HG02642 (cell line): ENCODE measurements at regions not wholly inside any gene's neighbourhood (a gene's known extent, or its start where the extent isn't known, plus 50 kb on each side); places are given as distances from the start of the nearest gene placed in this dataset.
"Not testable (repeated sequence)": the region's sequence is repeated elsewhere in the genome, so short reads cannot be mapped to it uniquely, and the experiment has no call there.

Source experiments
- ATAC-seq: cut with Tn5 transposase; IDR thresholded peaks from one replicate; pipeline ENCODE4 v1.9.1; 2021; ENCODE audit warnings: mild to moderate bottlenecking; ENCODE audit not compliant: unreplicated experiment, poor library complexity

DNA sequence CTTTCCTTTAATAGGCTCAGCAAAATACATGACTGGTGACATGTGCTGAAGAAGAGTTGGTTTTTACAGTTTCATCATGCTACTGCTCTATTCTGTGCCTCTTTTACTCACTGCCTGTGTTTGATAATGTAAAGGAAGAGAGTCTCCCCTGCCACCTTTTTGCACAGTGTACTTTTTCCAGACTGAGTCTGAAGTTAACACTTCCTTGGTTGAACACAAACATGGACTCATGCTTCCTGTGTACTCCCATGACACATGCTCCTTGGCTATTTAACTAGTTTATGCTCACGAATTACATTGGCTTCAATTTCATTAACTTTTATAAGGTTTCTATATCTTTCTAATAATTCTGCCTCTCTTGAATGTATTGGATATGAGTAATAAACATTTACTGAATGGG lies 396.1 kb downstream of the VGLL3 start:
- ATAC-seq = no peak

DNA sequence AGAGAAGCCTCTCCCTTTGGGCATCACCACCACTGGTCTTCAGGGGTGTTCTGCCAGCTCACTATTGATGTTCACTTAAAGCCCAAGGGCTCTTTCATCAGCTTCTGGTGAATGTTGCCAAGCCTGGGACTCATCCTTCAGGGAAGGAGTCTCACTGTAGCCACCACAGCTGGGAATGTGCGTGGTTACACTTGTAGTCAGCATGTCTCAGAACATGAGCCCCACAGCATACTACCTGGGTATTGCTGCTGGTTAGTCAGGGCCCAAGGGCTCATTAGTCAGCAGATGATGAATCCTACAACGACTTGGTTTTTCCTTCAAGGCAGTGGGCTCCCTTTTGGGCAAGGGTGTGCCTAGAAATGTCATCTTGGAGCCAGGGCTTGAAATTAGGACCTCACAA lies 412.9 kb downstream of the VGLL3 start:
- no peak for ATAC-seq

DNA sequence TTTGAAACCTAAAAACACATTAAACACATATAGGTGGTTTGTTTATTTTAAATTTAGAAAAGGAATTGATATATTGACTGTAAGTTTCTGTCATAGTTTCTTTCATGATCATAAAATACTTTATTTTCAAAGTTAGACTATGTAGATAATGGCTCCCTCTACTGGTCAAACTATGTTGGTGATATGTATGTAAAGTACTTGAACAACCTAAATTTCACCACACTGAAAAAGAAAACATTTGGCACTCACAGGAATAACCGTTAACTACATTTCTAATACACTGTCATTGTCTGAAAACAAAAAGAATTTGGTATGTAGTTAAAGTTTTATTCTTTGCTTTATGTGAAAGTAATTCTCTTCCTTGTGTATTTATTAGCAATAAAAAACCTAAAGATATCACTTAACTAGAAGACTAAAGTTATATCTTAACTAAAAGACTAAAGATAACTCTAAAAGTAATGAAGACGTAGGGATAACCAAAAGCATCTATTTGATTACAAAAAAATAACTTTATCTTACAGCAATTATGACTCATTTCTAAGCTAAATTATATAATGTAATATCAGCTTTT lies 427.5 kb downstream of the VGLL3 start:
- peak; percentile 69 for ATAC-seq

DNA sequence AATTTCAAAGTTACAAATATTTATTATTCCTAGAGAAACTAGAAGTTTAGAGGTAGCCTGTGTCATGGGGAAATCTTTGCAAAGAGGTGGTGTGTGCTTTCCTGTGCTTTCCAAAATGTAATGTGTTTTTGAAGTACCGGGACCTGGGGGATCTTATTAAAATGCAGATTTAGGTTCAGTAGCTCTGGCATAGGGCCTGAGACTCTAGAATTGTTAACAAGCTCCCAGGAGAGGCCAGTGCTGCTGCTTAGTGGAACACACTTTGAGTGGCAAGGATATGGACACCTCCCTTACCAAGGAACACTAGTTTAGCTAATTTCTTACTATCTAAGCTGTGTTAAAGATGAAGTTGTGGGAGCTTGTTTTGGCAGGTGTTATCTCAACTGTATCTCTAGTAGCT lies 428.9 kb downstream of the VGLL3 start:
- ATAC-seq = no peak

DNA sequence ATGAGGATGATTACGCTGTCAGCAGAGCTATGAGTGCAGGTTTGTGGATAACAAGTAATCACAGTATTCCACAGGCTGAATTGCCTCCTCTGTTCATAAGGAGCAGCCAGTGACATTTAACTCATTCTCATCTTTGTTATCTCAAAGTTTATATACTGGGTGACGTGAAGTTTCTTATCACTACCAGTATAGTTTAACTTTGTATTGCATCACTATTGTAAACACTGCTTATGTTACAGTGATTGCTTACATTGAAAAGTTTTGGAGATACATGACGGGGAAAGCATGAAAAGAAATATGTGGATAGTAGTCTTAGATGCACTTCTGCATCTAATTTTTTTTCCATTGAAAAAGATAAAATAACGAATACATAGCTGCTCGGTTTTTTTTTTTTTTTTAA lies 429.7 kb downstream of the VGLL3 start:
- no peak for ATAC-seq

DNA sequence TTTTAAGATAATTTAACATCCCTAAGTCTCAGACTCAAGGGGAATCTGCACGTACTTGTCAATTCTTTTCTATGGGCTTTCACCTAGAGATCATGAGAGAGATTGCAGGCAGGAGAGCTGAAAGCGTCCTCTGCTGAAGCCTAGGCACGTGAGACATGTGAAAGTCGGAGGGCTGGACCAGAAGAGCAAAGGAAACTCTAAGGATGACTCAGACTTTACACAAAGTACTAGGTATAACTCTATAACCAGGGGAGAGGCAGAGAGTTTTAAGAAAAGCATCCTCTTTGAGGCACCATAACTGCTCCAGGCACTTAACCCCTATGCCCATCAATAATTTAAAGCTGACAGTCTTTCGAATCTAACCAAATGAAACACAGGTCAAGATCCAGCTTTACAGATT lies 436.6 kb downstream of the VGLL3 start:
- no peak for ATAC-seq

DNA sequence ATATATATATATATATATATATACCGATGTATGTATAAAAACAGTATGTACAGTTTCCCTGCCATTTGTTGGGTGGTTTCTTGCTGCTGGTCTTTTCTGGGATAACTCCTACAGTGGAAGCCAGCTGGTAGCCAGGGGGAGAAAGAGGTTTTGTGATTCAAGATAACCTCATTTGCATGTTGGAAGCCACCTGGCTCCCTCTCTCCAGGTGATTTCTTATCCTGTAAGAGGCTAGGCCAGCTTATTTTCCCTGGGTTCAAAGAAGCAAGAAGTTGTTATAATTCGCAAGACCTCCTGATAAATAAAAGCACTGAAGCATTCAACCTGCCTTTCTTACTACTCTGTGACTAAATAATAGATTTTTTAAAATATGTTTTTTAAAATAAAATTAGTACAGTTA lies 443.3 kb downstream of the VGLL3 start:
- no peak for ATAC-seq

DNA sequence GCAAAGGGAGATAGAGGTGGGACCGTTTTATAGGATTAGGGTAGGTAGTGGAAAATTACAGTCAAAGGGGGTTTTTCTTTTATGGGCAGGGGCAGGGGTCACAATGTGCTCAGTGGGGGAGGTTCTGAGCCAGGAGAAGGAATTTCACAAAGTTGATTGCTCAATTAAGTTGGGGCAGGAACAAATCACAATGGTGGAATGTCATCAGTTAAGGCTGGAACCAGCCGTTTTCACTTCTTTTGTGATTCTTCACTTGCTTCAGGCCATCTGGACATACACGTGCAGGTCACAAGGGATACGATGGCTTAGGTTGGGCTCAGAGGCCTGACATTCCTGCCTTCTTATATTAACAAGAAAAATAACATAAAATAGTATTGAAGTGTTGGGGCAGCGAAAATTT lies 453.8 kb downstream of the VGLL3 start:
- no peak for ATAC-seq

DNA sequence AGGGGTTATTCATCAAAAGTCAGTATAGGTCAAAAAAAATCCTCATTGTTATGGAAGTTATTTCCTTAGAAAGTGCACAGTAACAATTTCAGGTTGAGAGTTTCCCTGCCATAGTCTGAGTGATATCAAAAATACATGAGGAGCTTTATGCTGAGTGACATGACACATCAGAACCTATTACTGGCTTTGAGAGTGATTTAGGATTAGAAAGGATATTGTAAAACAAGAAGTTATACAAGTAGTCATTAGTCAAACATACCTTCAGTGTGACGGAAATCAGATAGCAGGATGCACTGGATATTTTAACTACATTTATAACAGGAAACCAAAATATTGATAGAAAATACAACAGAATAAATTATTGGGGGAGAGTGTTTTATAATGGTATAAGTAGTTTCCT lies 471.1 kb downstream of the VGLL3 start:
- ATAC-seq = no peak

DNA sequence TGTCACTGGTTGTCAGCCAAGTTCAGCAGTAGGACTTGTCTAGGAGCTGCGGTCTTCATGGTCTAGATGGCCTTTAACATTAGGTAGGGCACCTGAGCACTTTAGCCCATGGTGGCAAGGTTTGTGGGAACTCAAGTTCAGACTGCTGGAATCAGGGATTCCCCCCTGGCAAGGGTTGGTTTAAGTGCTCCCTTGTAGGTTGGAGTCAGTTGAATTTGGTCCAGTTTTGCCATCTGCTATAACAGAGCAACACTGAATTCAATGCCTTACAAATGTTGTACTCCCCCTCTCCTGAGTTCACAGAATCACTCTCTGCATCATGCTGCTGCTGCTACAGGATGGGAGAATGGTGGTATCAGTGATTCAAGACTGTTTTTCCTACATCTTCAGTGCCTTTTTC lies 509.3 kb downstream of the VGLL3 start:
- no peak for ATAC-seq

DNA sequence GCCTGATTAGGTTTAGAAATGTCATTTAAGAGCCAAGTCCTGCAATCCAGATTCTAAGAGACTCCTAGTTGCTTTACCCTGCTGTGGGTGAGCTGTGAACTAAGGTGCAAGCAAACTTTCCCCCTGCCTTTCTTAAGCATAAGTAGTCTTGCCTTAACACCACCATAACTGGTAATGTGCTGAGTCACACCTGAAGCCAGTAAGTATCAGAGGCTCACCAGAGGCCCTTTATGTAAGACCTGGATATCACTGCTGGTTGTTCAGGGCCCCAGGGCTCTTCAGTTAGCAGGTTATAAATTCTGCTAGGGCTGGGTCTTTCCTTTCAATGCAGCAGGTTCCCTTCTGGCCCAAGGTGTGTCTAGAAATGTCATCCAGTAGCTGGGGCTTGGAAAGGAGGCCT lies 509.9 kb downstream of the VGLL3 start:
- no peak for ATAC-seq

DNA sequence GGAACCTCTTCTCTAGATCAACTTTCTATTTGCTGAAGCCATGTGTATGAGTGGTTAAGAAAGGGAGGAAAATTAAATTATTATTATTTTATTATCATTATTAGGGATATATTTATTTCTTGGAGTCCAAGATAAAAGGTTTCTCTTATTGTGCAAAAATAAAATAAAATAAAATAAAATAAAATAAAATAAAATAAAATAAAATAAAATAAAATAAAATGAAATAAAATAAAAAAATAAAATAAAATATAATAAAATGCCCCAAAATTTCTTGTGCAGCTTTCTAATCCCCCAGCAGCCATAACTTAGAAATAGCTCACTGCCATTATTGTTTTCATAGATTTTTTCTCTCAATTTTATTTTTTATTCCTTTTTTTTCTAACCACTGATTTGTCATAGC lies 526.8 kb downstream of the VGLL3 start:
- ATAC-seq = no peak

DNA sequence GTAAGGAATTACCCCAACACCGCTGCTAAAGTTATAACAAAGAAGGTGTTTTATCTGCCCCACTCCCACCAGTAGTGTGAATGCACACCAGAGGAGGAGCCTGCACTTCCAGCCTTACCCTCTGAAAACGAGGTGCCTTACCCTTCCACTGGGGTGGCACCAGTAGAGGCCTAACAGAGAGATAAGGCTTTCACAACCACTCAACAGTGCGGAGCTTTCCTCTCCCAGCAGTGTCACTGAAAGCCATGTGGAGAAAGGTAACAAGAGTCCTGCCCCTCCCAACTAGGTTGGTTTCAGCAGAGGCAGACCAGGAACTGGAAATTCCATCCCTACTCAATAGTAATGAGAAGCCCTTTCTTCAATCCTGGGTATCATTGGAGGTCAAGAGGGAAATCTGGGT lies 539.2 kb downstream of the VGLL3 start:
- no peak for ATAC-seq

DNA sequence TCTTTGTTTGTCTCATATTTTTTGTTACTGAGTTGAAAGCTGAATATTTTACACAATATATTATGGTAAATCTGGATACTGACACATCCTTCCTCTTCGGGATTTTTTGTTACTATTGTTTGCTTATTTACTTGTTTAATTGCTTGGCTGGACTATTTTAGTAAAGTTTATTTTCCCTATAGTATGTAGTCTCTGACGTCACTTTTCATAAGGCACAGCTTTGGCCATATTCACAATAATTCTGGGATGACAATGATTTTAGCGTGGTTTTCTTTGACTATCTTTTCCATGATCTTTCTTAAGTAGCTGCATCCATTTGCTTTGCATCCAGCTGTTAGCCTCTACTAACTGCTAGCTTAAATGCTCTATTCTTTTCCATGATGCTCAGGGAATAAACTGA lies 552.4 kb downstream of the VGLL3 start:
- ATAC-seq = no peak

DNA sequence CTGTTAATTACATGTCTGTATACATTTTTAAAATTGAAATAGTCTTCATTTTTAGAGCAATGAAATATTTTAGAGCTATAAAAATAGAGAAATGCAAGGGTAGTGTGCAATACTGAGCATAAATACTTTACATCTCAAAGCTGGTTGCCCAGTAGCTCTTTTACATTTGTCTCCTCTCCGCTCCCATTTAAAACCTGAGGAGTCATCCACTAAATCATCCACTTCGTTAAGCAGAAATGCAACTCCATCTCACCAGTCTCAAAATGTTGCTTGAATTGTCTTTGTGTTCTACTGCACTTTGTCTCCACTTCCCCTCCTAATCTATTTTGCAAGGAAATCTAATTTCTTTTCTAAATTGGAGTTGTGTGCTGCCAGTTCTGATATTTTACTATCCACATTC lies 563.6 kb downstream of the VGLL3 start:
- ATAC-seq = no peak

DNA sequence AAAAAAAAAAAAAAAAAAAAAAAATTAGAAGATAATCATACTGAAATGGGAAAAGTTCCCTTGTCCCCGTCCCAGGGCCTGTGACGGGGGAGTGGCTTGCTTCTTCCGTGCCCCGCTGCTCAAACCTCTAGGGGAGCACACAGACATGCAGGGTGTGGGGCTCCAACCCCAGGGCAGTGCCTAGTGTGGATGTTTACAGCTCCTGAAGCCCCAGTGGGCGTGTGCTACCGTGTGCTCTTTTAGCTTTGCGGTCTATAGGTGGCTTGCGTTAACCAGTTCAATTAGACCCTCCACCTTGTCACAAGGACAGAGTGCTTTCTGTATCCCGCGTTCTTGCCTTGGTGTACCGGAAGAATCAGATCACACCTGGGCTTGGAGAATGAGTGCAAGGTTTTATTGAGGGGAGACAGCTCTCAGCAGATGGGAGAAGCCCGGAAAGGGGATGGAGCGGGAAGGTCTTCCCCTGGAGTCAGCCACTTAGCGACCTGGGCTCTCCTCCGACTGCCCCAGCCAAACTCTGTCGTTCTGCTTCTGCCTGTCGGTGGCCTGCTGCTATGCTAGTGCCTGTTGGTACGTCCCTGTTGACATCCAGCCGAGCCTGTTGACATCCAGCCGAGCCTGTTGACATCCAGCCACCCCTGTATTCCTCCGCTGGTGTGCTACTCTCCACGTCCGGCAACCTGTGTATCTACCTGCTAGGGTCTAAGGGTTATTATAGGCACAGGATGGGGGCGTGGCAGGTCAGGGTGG lies 569.8 kb downstream of the VGLL3 start:
- ATAC-seq = no peak

DNA sequence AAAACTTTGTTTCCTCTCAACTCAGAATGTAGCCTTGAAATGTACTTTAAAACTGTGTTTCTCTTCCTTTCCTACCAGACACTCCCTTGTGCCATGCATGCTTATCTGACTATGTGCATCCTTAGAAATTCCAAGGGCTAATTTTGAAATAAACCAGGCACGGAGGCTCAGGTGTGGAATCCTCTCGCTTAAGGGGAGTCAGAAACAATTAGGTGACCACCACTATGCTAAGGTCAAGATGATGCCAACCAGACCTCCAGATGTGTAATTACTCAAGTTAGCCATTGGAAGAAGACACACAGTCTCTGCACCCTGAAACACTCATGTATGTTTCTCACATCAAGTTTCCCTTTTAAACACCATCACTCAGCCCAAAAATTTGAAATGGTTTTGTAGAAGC lies 572.1 kb downstream of the VGLL3 start:
- no peak for ATAC-seq

DNA sequence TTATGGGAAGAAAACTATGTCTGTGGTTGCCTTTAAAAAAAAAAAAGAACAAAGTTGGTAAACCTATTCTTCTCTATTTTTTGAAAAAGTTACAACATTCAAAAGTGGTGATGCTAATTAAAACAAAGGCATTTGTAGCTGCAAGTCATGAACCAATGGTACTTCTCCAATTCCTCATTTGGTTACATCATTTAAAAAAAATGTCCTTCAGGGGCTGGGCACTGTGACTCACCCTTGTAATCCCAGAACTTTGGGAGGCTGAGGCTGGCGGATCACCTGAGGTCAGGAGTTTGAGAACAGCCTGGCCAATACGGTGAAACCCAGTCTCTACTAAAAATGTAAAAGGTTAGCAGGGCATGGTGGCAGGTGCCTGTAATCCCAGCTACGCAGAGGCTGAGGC lies 574.6 kb downstream of the VGLL3 start:
- no peak for ATAC-seq

DNA sequence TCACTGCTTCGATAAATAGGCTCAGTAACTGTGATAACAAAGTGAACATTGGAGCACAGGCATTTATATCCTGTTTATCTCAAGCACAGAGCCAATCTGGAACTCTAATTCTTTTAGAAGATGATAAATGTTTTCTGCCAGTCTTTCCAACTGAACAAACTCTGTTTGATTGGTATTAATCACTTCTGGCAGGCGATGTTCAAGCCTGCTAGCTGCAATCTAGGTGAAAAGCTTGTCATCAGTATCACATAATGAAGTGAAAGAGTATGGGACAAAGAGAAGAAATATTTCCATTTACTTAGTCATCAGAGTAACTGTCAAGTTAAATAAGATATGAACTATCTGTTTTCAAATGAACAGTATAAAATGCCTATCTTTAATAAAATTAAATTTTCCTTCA lies 577.3 kb downstream of the VGLL3 start:
- no peak for ATAC-seq

DNA sequence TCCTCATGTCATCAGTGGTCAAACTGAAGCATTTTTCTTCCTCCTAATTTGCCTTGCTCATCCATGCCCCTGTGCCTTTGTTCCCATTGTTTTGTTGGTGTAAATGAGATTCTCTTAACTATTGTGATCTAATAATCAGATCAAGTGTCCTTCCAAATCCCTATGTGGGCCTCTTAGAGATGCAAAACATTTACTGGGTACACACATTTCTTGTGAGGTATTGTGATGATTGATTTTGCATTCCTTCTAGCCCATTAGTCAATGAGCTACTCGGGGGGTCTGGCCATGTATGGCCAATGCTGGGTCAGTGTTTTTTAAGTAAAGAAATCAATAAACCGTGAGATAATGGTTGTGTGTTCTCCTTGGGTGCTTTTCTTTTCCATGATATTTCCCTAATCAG lies 580.4 kb downstream of the VGLL3 start:
- no peak for ATAC-seq

DNA sequence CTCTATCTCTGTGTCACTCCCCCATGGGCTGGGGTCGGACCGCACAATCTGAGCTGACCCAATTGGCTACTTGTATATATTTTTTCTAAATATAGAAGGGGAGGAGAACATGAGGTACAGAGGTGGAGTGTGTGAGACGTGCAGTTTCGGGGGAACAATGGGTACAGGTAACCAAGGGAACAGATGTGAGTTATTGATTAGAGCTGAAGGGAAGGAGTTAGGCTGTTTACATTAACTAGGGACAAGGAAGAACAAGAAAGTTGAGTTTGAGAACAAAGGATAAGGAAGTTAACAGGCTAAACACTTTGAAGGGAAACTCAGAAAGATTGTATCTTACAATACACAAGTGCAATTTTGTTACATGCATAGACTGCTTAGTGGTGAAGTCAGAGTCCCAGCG lies 601.2 kb downstream of the VGLL3 start:
- ATAC-seq = not testable (repeated sequence)

DNA sequence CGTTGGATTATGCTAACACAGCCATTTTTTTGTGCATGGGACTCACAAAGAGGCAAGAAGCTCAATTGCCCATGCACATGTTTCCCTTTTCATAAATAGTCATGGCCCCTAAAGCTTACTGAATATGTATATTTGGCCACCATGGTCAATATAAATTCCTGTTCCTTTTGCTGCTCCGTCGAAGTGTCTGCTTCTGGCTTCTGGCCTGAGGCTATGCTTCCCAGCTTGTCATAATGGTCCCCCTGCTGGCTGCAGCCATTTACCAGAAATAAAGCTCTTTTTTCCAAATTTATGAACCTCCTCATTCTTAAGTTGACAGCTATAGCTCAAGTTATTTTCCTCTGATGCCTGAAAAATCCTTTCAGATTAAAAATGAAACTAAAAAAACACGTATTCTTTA lies 602.1 kb downstream of the VGLL3 start:
- ATAC-seq = no peak
